Heart left ventricle (tissue), 16 donors: ENCODE measurements at regions not wholly inside any gene's neighbourhood (a gene's known extent, or its start where the extent isn't known, plus 50 kb on each side); places are given as distances from the start of the nearest gene placed in this dataset.
A peak's percentile ranks its signal among the peaks of the same experiment; 100 is the strongest.

Experiments used
- ATAC-seq, 4 donors: fragments of 200-7000 bp; cut with Tn5 transposase; one replicate each; pipeline ENCODE4 v1.9.1; 2020 to 2022; ENCODE audit warnings: moderate library complexity in 4 of 4, mild to moderate bottlenecking in 3 of 4, moderate number of reproducible peaks in 1 of 4
- DNase-seq, 5 donors: peaks; one replicate each; pipeline ENCODE4 v3.0.0-alpha.2; 2020
- H3K27ac ChIP-seq, 12 donors: fragments of 200-600 bp; sonication (generic) in 4 of 12; one replicate each; pipeline versions ENCODE4 v1.5.0 to v1.8.0; 2016 to 2022; ENCODE audit warnings: mild to moderate bottlenecking in 2 of 12
- H3K27me3 ChIP-seq, 9 donors: fragments of 200-600 bp; sonication (generic) in 2 of 9; one replicate each; pipeline versions ENCODE4 v1.5.1 to v1.8.0; 2016 to 2022; ENCODE audit warnings: mild to moderate bottlenecking in 3 of 9
- H3K36me3 ChIP-seq, 9 donors: fragments of 200-600 bp; sonication (generic) in 2 of 9; one replicate each; pipeline versions ENCODE4 v1.5.0 to v1.8.0; 2018 to 2022; ENCODE audit warnings: mild to moderate bottlenecking in 2 of 9
- H3K4me1 ChIP-seq, 12 donors: fragments of 200-600 bp; sonication (generic) in 4 of 12; one replicate each; pipeline versions ENCODE4 v1.5.0 to v1.8.0; 2016 to 2022; ENCODE audit warnings: mild to moderate bottlenecking in 3 of 12
- H3K4me3 ChIP-seq, 12 donors: fragments of 200-600 bp; sonication (generic) in 4 of 12; one replicate each; pipeline versions ENCODE4 v1.5.0 to v1.8.0; 2017 to 2022; ENCODE audit warnings: mild to moderate bottlenecking in 9 of 12, moderate library complexity in 4 of 12
- H3K9me3 ChIP-seq, 12 donors: fragments of 200-600 bp; sonication (generic) in 4 of 12; one replicate each; pipeline versions ENCODE4 v1.5.0 to v1.8.0; 2016 to 2022; ENCODE audit warnings: mild to moderate bottlenecking in 1 of 12
- POLR2A ChIP-seq, 2 donors: fragments of 450-650 bp; IDR thresholded peaks; one replicate each; pipeline ENCODE4 v1.6.1; 2017; ENCODE audit warnings: antibody characterized with exemption in 2 of 2, mild to moderate bottlenecking in 2 of 2, moderate library complexity in 2 of 2
- WGBS, 4 donors: extraction: QIAGEN DNeasy Blood & Tissue Kit in 2 of 4; methylation state at CpG; one replicate each; pipeline versions ENCODE4 v1.1.5 to v1.1.7; 2013 to 2018; 5-methylcytosine and 5-hydroxymethylcytosine counted together
- intact Hi-C, 10 donors: fragments of 100-400 bp; cut with DNase I; formaldehyde crosslinking; loops; one replicate each; pipeline versions ENCODE4 v1.11.1 to v1.14.2; 2022
- TF ChIP-seq, protein P1 (sequence below), 12 donors: fragments of 200-600 bp; sonication (generic) in 4 of 12; IDR thresholded peaks; one replicate each; pipeline versions ENCODE4 v1.5.0 to v1.8.0; 2018 to 2022; ENCODE audit warnings: antibody characterized with exemption in 12 of 12, mild to moderate bottlenecking in 5 of 12
- donor health status: ischemic (EF 13 %, LVEDD 7.1; RV severe dilation, severe dysfunction).
- donor health status: healthy with polysubstance abuse.
- donor health status: DM: no; HTN: yes; CAD: no.
- donor health status: DM: no; HTN: no; CAD: no.
- donor health status: ischemic (EF 25% LVEDD 6.9; RV normal size, moderate dysfunction).
- donor health status: ischemic (EF 25% LVEDD 5.7; RV mildly dilated, moderate dysfunction).
- donor health status: healthy.
- donor health status: DM: yes; HTN: yes; CAD: no.
- donor health status: ischemic (EF 35%, LVEDD 5.7; RV mildly dilated, moderate dysfunction).
- donor health status: nonischemic (EF 11% LVEDD 7.7; RV severe dilation, severe dysfunction).
- donor health status: DM: yes; HTN: yes; CAD: no.
- donor health status: PGD.
- donor health status: ischemic (EF 29% LVEDD 5.4; RV normal size, mild dysfunction).
- donor health status: nonischemic (EF 23%, LVEDD 6.1; RV moderate dilation, normal function).

- Histone ChIP-seq H3K4me1 (peaks cover 15 to 77% (median 58%) of the 10 kb centered on the region in 12 donors), H3K9me3 (no peaks in the 10 kb centered on the region), H3K4me3 (no peak overlapping the region), H3K27me3 (no peaks in the 10 kb centered on the region), H3K27ac (peak overlapping the region in 11 of 12 donors; percentile 40 to 87 (median 66)), H3K36me3 (no peaks in the 10 kb centered on the region)
- no peak for DNase-seq
- 67 to 78% (median 74%) methylated on average over 5 of the region's 5 CpGs for WGBS, 4 donors
- no peak for ATAC-seq
- intact Hi-C loops = loop anchor here in 6 of 10 donors (2.0 to 10.0 kb wide), 5 partner anchors 66 to 158 kb away; no protein-coding TSS in a partner anchor
- TF ChIP-seq, protein P1, sequence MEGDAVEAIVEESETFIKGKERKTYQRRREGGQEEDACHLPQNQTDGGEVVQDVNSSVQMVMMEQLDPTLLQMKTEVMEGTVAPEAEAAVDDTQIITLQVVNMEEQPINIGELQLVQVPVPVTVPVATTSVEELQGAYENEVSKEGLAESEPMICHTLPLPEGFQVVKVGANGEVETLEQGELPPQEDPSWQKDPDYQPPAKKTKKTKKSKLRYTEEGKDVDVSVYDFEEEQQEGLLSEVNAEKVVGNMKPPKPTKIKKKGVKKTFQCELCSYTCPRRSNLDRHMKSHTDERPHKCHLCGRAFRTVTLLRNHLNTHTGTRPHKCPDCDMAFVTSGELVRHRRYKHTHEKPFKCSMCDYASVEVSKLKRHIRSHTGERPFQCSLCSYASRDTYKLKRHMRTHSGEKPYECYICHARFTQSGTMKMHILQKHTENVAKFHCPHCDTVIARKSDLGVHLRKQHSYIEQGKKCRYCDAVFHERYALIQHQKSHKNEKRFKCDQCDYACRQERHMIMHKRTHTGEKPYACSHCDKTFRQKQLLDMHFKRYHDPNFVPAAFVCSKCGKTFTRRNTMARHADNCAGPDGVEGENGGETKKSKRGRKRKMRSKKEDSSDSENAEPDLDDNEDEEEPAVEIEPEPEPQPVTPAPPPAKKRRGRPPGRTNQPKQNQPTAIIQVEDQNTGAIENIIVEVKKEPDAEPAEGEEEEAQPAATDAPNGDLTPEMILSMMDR (IDR thresholded peaks at IDR 0.05) = no peak
- TF ChIP-seq POLR2A (IDR thresholded peaks at IDR 0.05) = no peak
Observed at GRCh38 chr13:44302940-44303575, 70.6 kb upstream of the SERP2 start.

GRCh38 chr13:44303681-44304432 is 69.8 kb upstream of the SERP2 start:
- DNase-seq (peak; percentile 82 to 86 (median 85)), ATAC-seq (peak; percentile 42 to 64 (median 50))
- H3K27ac ChIP-seq = peak overlapping the region in 11 of 12 donors; percentile 40 to 87 (median 66)
- H3K36me3 ChIP-seq = no peaks in the 10 kb centered on the region
- H3K9me3 ChIP-seq = no peaks in the 10 kb centered on the region
- H3K4me1 ChIP-seq = peaks cover 15 to 80% (median 58%) of the 10 kb centered on the region in 12 donors
- intact Hi-C loops = loop anchor here in 6 of 10 donors (2.0 to 10.0 kb wide), 5 partner anchors 67 to 159 kb away; no protein-coding TSS in a partner anchor
- no peaks in the 10 kb centered on the region for H3K27me3 ChIP-seq
- TF ChIP-seq, protein P1 (IDR thresholded peaks at IDR 0.05) = no peak
- no peak for TF ChIP-seq POLR2A (IDR thresholded peaks at IDR 0.05)
- no peak overlapping the region for H3K4me3 ChIP-seq
- 18 to 49% (median 30%) methylated on average over 3 to 5 of the region's 5 CpGs for WGBS, 4 donors

DNA sequence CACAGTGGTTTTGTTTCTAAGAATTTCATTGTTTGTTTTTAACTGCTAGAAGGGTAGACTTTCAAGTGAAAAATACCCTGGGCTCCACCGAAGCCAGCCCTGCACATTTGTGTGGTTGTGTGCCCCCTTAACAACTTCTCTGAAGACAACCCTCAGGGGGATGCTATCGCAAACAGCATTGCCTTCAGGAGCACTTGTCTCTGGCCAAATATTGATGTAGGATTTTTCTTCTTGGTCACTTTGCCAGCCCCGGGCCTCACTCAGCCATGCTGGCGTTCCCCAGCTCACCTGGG is 69.2 kb upstream of the SERP2 start:
- Histone ChIP-seq H3K4me3 (no peak overlapping the region), H3K36me3 (no peaks in the 10 kb centered on the region), H3K27ac (peak overlapping the region in 10 of 12 donors; percentile 40 to 87 (median 66)), H3K27me3 (no peaks in the 10 kb centered on the region), H3K4me1 (peaks cover 18 to 85% (median 61%) of the 10 kb centered on the region in 12 donors), H3K9me3 (no peaks in the 10 kb centered on the region)
- TF ChIP-seq POLR2A (IDR thresholded peaks at IDR 0.05) = no peak
- TF ChIP-seq, protein P1 (IDR thresholded peaks at IDR 0.05) = no peak
- whole genome bisulfite sequencing, 4 donors = 82 to 94% (median 90%) methylated on average over 4 of the region's 4 CpGs
- DNase-seq (no peak), ATAC-seq (no peak)
- intact Hi-C loops = loop anchor here in 6 of 10 donors (2.0 to 10.0 kb wide), 5 partner anchors 67 to 160 kb away; no protein-coding TSS in a partner anchor

- WGBS, 4 donors = 91 to 95% (median 94%) methylated on average over 2 of the region's 2 CpGs
- TF ChIP-seq POLR2A (IDR thresholded peaks at IDR 0.05) = no peak
- TF ChIP-seq, protein P1 (IDR thresholded peaks at IDR 0.05) = no peak
- Histone ChIP-seq H3K9me3 (no peaks in the 10 kb centered on the region), H3K36me3 (no peaks in the 10 kb centered on the region), H3K27me3 (no peaks in the 10 kb centered on the region), H3K27ac (peak overlapping the region in 9 of 12 donors; percentile 3 to 96 (median 89)), H3K4me3 (no peak overlapping the region), H3K4me1 (peaks cover 18 to 88% (median 67%) of the 10 kb centered on the region in 12 donors)
- ATAC-seq (no peak), DNase-seq (no peak)
- intact Hi-C loops = loop anchor here in 9 of 10 donors (2.0 to 10.0 kb wide), 10 partner anchors 33 to 253 kb away; partner anchors contain the start of gene SERP2 (in 1 of the 9)
Observed at GRCh38 chr13:44305286-44305685, 68.3 kb upstream of the SERP2 start.
